ENCODE measurements at regions not wholly inside any gene's neighbourhood (a gene's known extent, or its start where the extent isn't known, plus 50 kb on each side); places are given as distances from the start of the nearest gene placed in this dataset.
A peak's percentile ranks its signal among the peaks of the same experiment; 100 is the strongest.

DNA sequence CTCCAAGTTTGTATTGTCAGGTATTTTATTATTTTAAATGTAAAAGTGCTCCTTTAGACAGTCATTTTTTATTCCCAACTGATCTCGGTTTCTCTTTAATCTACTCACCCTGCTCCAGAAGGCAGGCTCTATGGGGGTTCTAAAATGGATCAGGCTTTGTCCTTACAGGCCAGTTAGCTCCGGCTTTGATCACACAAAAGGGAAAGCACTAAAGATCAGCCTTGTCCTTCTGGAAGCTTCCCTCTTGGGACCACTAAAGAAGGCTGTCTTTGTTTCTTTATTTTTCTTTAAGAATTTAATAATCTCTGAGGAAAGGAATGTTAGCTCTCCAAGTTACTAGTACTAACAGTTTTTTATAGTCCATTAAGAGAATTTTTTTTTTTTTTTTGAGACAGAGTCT, 560.5 kb upstream of the ZNF717 start:
- DNase-seq (ENCODE audit: low read depth, low spot score), result no peak

- no peak for DNase-seq (ENCODE audit: low read depth, low spot score)
These were observed 561.3 kb upstream of the ZNF717 start for GRCh38 chr3:76346690-76347089.

DNA sequence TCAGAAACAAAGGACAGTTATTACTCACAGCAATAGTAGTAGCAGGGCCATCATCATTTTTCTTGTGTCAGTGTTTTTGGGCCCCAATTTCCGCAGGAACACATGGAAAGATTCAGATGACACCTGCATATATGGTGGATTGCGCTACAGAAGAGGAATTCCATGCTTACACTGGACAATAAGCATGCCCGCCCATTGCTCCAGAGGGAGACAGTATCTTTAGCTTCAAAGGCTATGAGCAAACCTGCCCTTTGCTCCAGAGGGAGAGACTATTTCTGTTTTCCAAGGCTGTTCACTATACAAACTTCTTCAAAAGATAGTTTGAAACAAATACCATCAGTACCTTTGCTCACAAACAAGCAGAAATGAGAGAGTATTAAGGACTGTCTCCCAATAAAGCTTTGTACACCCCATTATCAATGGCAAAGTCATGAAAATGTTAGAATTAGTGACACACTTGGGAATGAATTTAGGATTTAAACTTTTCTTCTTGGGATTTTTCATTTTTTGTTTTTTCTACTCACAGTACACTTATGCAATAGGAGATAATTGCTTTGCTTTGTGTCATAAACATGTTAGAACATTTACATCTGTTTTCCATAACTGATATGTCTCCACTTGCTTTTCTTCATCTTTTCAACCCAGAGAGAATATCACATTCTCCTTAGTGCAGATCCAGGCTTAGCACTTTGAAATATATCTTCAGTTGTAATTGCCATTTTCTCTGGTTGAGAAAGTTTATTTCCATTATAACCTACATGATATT, 564.5 kb upstream of the ZNF717 start:
- DNase-seq (ENCODE audit: low read depth, low spot score), result no peak

- no peak for DNase-seq (ENCODE audit: low read depth, low spot score)
These were observed 566.7 kb upstream of the ZNF717 start for GRCh38 chr3:76352051-76352450.

DNA sequence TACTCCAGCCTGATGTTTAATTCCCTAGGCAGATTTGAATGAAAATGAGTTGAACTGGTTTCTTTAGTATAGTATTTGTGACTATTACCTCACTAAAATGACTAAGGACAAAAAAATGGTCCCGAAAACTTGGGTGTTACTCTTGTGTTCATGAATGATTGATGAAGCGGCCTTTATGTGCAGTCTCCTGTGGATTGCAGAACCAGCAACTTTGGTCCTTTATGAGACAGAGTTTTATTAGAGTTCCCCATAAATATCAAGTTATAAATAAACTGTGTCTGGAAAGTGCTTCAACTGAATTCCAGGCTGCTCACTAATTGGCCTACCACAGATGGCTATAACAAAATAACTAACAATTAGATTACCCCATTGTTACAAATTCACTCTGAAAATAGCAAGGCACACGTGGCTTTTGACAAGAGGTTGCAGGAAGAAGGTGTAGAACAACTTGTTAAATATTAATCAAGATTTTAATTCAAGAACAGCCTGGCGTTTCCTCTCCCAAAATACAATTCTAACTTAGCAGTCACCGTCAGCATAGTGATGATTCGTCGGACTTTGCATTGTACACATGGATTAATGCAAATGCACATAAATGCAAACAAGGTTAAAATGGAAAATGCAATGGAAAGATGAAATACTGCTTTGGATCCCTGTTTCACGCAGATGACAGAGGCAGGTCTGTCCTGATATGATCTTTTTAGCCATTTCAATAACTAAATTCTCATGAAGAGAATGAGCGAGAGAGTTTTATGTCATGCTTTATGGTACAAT, 567.3 kb upstream of the ZNF717 start:
- DNase-seq (ENCODE audit: low read depth, low spot score), result no peak

DNA sequence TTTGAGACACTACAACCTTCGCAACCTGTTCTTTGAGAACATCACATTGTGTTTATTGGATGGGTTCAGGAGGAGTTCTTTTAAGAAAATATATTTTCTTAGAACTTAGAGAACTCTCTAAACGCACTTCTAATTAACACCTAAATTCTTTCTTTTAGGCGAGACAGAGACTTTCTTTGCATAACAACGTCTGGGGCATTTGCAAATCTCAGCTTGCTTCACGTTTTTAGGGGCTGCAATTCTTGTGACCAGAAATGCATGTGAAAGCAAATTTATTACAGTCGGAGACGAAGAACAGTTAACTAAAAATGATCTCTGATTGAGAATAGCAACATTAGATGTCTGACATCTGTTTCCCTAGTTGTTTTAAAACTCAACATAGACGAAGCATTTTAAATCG, 568.3 kb upstream of the ZNF717 start:
- DNase-seq (ENCODE audit: low read depth, low spot score), result no peak

- DNase-seq (ENCODE audit: low read depth, low spot score), result no peak
These were observed 575.7 kb upstream of the ZNF717 start for GRCh38 chr3:76361010-76361409.

DNA sequence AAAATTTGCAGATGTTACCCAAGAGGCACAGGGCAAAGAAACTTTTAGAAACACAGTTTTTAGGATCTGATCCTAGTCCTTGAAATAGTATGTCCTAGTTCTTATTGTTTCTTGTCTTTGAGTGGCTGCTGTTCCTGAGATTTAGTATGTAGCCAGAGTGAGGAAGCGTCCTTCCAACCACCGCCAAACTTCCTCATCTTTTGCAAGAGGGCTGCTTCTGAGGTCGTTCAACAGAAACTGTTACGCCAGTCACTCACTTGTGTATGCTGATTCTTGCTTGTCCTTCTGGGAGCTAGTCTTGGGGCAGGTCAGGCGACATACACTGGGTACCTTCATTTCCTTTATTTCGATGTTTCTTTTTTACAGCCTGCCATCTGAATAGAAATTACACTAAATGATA, 577.3 kb upstream of the ZNF717 start:
- DNase-seq (ENCODE audit: low read depth, low spot score), result no peak

DNA sequence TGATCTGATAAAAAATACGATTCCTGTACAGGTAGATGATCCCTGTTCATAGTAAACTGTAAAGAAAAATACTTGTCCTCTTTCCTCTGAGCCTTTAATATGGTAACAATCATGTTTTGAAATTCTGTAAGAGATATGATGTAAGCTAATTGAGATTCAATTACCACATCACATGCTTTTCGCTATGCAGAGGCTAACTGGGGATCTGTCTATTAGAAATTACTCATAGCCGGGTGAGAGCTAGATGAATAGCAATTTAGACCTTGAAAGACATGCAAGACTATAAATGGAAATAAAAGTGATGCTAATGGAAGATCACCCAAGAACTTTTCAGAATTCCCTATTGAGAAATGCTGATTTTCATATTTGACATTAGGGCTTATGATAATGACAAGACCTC, 579.9 kb upstream of the ZNF717 start:
- DNase-seq (ENCODE audit: low read depth, low spot score), result no peak

GRCh38 chr3:76367281-76367680, 581.9 kb upstream of the ZNF717 start:
- no peak for DNase-seq (ENCODE audit: low read depth, low spot score)

DNA sequence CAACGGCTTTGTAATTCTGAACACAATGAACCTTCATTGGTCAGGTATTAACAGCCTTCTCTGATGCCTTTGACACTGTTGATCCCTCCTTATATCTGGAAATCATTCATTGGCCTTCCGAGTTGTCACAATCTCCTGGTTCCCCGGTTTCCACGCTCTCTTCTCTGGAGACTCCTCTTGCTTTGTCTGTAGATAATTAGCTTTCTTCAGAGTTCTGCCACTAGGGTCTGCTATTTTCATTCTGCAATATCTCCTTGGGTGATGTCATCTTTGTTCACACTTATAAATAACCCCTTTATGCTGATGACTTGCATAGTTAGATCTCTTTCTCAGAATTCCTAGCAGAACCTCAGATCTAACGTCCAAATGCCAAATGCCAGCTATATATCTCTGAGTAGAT, 583.8 kb upstream of the ZNF717 start:
- no peak for DNase-seq (ENCODE audit: low read depth, low spot score)

GRCh38 chr3:76370749-76371520, 585.6 kb upstream of the ZNF717 start:
- no peak for DNase-seq (ENCODE audit: low read depth, low spot score)

- DNase-seq (ENCODE audit: low read depth, low spot score), result no peak
These were observed 587.1 kb upstream of the ZNF717 start for GRCh38 chr3:76372497-76372896.

- no peak for DNase-seq (ENCODE audit: low read depth, low spot score)
These were observed 591.7 kb upstream of the ZNF717 start for GRCh38 chr3:76377074-76377473.

DNA sequence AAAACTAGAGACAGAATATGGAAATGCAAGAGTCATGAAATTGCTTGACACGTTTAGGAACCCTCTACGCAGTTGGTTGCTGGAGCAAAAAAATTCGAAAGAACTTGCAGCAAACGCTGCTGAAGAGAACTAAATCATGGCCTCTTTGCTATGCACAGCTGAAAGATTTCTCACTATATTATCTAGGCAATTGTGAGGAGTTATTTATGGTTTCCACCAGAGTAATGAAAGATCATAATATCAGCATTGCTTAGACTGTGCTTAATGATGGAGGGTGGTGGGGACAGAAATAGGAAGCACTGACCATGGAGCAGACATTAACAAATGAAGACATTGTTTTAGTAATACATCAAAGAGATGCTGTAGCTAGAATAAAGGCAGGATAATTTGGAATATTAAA, 593.4 kb upstream of the ZNF717 start:
- DNase-seq (ENCODE audit: low read depth, low spot score), result no peak

DNA sequence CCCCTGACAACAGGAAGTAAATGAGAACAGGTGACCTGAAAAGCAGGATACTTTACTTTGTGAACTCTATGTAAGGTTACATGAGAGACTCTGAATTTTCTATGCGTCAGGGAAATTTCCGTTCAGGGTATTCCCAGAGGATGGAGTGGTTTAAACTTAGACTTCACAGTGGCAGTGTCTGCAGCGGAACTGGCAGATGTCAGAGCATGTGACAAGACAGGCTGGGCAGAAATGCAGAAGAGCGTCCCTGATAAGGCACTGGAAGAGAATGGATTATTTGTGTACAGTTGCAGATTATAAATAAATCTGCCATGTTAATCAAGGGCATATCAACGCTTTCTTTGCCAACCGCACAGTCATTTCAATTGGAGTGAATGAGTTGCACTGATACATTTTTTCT, 598.4 kb upstream of the ZNF717 start:
- no peak for DNase-seq (ENCODE audit: low read depth, low spot score)

- DNase-seq (ENCODE audit: low read depth, low spot score), result peak; percentile 5
These were observed 601.7 kb upstream of the ZNF717 start for GRCh38 chr3:76387000-76387399.

DNA sequence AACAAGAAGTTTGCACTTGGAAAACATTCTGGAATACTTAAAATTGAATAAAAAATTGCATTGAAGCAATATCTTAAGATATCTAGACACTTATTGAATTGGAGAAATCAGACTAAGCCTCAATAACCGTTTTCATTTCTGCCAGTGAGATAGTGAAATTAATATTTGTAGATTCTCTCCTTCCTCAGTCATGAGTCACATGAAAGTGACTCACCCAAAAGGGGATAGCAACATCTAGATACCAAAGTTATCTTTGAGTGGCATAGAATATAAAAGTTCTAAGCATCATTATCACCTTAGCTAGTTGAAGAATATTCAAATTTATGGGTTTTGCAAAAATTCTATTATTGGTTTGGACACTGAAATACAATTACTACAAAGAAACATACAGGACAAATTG, 614.8 kb upstream of the ZNF717 start:
- DNase-seq (ENCODE audit: low read depth, low spot score), result no peak

DNA sequence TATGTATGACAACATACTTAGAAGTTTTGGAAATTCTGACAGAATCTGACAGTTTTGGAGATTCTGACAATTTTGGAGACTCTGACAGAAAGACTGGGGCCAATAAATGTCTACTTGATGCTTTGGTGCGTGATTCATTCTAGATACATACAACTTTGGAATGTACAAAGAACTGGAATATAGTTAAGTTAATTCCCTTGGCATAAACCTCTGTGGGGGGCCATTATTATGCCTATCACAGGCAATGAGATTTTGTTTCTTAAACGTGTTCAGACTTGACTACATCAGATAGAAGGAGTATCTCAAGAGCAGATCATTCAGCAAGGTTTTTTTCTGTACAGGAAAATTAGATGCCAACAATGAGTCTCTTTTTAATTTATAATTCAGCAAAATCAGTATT, 617.6 kb upstream of the ZNF717 start:
- DNase-seq (ENCODE audit: low read depth, low spot score), result no peak

GRCh38 chr3:76403556-76403955, 618.2 kb upstream of the ZNF717 start:
- DNase-seq (ENCODE audit: low read depth, low spot score), result no peak

GRCh38 chr3:76405196-76405595, 619.8 kb upstream of the ZNF717 start:
- no peak for DNase-seq (ENCODE audit: low read depth, low spot score)

DNA sequence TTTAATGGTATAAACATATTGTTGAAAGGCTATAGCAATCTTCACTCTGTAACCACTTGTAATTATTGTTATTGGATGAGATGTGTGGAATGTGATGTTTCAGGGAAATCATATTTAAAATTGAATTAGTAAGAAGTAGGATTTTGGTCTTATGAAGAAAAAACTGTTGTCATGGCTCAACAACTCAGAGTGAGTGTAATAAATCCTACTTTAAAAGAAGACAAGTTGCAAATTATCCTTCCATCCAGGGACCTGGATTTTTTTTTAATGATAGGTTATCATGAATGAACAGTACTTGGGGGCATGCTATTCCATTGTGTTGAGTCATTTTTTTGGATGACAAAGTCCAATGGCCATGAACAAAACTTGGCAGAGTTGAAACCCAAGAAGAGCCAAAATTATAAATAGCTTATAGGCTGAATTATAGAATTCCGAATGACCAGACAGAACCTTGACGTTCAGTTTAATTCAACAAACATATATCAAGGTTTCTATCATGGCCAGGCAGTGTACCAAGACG, 625.5 kb upstream of the ZNF717 start:
- no peak for DNase-seq (ENCODE audit: low read depth, low spot score)
